Body of pancreas (tissue), 4 donors: ENCODE measurements at regions not wholly inside any gene's neighbourhood (a gene's known extent, or its start where the extent isn't known, plus 50 kb on each side); places are given as distances from the start of the nearest gene placed in this dataset.

Source experiments
- ATAC-seq: fragments of 150-250 bp; one replicate; pipeline ENCODE4 v1.9.1; 2016
- DNase-seq, 4 donors: peaks; one replicate each; pipeline ENCODE4 v3.0.0-alpha.2; 2019
- H3K27ac ChIP-seq, 4 donors: fragments of 200-600 bp; sonication (generic); 1 replicate in 3 of 4; 2 replicates in 1 of 4; pipeline versions ENCODE4 v1.5.1 to v1.6.1; 2016 to 2019; ENCODE audit warnings: mild to moderate bottlenecking in 1 of 4, mixed read lengths in 1 of 4, moderate library complexity in 1 of 4
- H3K27me3 ChIP-seq, 2 donors: fragments of 200-600 bp; sonication (generic); one replicate each; pipeline ENCODE4 v1.6.0; 2016; ENCODE audit warnings: mild to moderate bottlenecking in 1 of 2
- H3K36me3 ChIP-seq, 2 donors: fragments of 200-600 bp; sonication (generic); replicated peaks in 1 of 2; 2 replicates each; pipeline ENCODE4 v1.5.1; 2016; ENCODE audit warnings: low read depth in 2 of 2; ENCODE audit not compliant: insufficient read depth in 1 of 2
- H3K4me1 ChIP-seq: fragments of 200-600 bp; sonication (generic); one replicate; pipeline ENCODE4 v1.6.0; 2016
- H3K4me3 ChIP-seq, 2 donors: fragments of 200-600 bp; sonication (generic); 1 replicate in 1 of 2; 2 replicates in 1 of 2; pipeline ENCODE4 v1.5.1; 2016 to 2019
- H3K9me3 ChIP-seq, 3 donors: fragments of 200-600 bp; sonication (generic); 1 replicate in 2 of 3; 2 replicates in 1 of 3; pipeline ENCODE4 v1.5.1; 2016
- CTCF ChIP-seq, 7 experiments: fragments of 450-650 bp in 4 of 7; fragments of 200-600 bp in 3 of 7; sonication (generic) in 3 of 7; IDR thresholded peaks; one replicate each; pipeline ENCODE4 v1.5.1; 2016 to 2019; ENCODE audit warnings: antibody characterized with exemption in 7 of 7
- POLR2A ChIP-seq, 3 donors: fragments of 450-650 bp; IDR thresholded peaks; one replicate each; pipeline ENCODE4 v1.6.1; 2016; ENCODE audit warnings: antibody characterized with exemption in 3 of 3, mild to moderate bottlenecking in 2 of 3
- WGBS, 2 donors: methylation state at CpG; one replicate each; pipeline ENCODE4 v1.1.5; 2017; 5-methylcytosine and 5-hydroxymethylcytosine counted together
- intact Hi-C: fragments of 100-400 bp; cut with DNase I; formaldehyde crosslinking; loops from one replicate; pipeline ENCODE4 v1.15.1; 2023

- no peak for DNase-seq
- H3K27me3 ChIP-seq: no peaks in the 10 kb centered on the region
- H3K4me1 ChIP-seq: peaks cover 6% of the 10 kb centered on the region
- H3K9me3 ChIP-seq: no peaks in the 10 kb centered on the region
- H3K4me3 ChIP-seq: no peak overlapping the region
- ATAC-seq: no peak
- TF ChIP-seq CTCF (IDR thresholded peaks at IDR 0.05) (no peak), POLR2A (IDR thresholded peaks at IDR 0.05) (no peak)
- H3K36me3 ChIP-seq: no peaks in the 10 kb centered on the region
- intact Hi-C loops: no loop called here
- 67% methylated on average over 3 of the region's 3 CpGs for WGBS, 2 donors
- no peak overlapping the region for H3K27ac ChIP-seq
Observed at GRCh38 chr14:54294802-54295201, 102.0 kb upstream of the CDKN3 start.

GRCh38 chr14:54299410-54300363 is 97.1 kb upstream of the CDKN3 start:
- Histone ChIP-seq H3K27ac (no peak overlapping the region), H3K4me3 (no peak overlapping the region), H3K36me3 (no peaks in the 10 kb centered on the region), H3K4me1 (peaks cover 17% of the 10 kb centered on the region), H3K27me3 (no peaks in the 10 kb centered on the region), H3K9me3 (no peaks in the 10 kb centered on the region)
- TF ChIP-seq CTCF (IDR thresholded peaks at IDR 0.05) (no peak), POLR2A (IDR thresholded peaks at IDR 0.05) (no peak)
- intact Hi-C loops: no loop called here
- ATAC-seq (no peak), DNase-seq (no peak)
- WGBS, 2 donors: 23 to 24% methylated on average over 16 of the region's 16 CpGs

- no peak for ATAC-seq
- TF ChIP-seq CTCF (IDR thresholded peaks at IDR 0.05) (no peak), POLR2A (IDR thresholded peaks at IDR 0.05) (no peak)
- no peak overlapping the region for H3K4me3 ChIP-seq
- peaks cover 17% of the 10 kb centered on the region for H3K4me1 ChIP-seq
- H3K36me3 ChIP-seq: no peaks in the 10 kb centered on the region
- WGBS, 2 donors: 17 to 34% methylated on average over 2 of the region's 2 CpGs
- peak in 1 of 4 donors; percentile 22 for DNase-seq
- no peaks in the 10 kb centered on the region for H3K27me3 ChIP-seq
- no peaks in the 10 kb centered on the region for H3K9me3 ChIP-seq
- no peak overlapping the region for H3K27ac ChIP-seq
- intact Hi-C loops: no loop called here
Observed at GRCh38 chr14:54300881-54301280, 95.9 kb upstream of the CDKN3 start.

- intact Hi-C loops: no loop called here
- no peak for TF ChIP-seq CTCF (IDR thresholded peaks at IDR 0.05)
- TF ChIP-seq POLR2A (IDR thresholded peaks at IDR 0.05): no peak
- Histone ChIP-seq H3K27me3 (no peaks in the 10 kb centered on the region), H3K9me3 (no peaks in the 10 kb centered on the region), H3K4me1 (peaks cover 17% of the 10 kb centered on the region), H3K4me3 (no peak overlapping the region), H3K36me3 (no peaks in the 10 kb centered on the region), H3K27ac (no peak overlapping the region)
- 81 to 90% methylated on average over 7 of the region's 7 CpGs for WGBS, 2 donors
- ATAC-seq (no peak), DNase-seq (no peak)
Observed at GRCh38 chr14:54301359-54301758, 95.4 kb upstream of the CDKN3 start.

- Histone ChIP-seq H3K4me3 (no peak overlapping the region), H3K27me3 (no peaks in the 10 kb centered on the region), H3K4me1 (no peaks in the 10 kb centered on the region), H3K9me3 (no peaks in the 10 kb centered on the region), H3K27ac (no peak overlapping the region), H3K36me3 (no peaks in the 10 kb centered on the region)
- DNase-seq: no peak
- 57 to 91% methylated on average over 4 of the region's 4 CpGs for WGBS, 2 donors
- ATAC-seq: no peak
- intact Hi-C loops: no loop called here
- no peak for TF ChIP-seq CTCF (IDR thresholded peaks at IDR 0.05)
- TF ChIP-seq POLR2A (IDR thresholded peaks at IDR 0.05): no peak
Observed at GRCh38 chr14:54306806-54307205, 90.0 kb upstream of the CDKN3 start.
